K562 (cell line): ENCODE measurements at regions not wholly inside any gene's neighbourhood (a gene's known extent, or its start where the extent isn't known, plus 50 kb on each side); places are given as distances from the start of the nearest gene placed in this dataset.

Source experiments
- ATAC-seq: fragments of 200-7000 bp; cut with Tn5 transposase; 3 replicates; pipeline ENCODE4 v1.9.1; 2020; ENCODE audit warnings: moderate library complexity
- BruUV-seq: library from RNA; stranded (reverse); fragments of 400-500 nt; replicated peaks from 2 replicates; lab custom pipeline; 2021; lab: Mats Ljungman, UMichigan
- CTCF ChIA-PET: fragments of 300-600 bp; formaldehyde crosslinking; extraction: SDS; loops from one replicate; lab custom pipeline; 2021; ENCODE audit warnings: low intra/inter-chr PET ratio; lab: Yijun Ruan, JAX
- POLR2A ChIA-PET: fragments of 300-600, 350-650 bp; sonication (Branson Sonifier 250); formaldehyde crosslinking; extraction: SDS; loops from one replicate; lab custom pipeline; 2021; ENCODE audit warnings: antibody characterized with exemption, inconsistent platforms; lab: Yijun Ruan, JAX
- DNase-seq, 4 experiments: peaks; one replicate each; pipeline versions ENCODE4 v3.0.0 to v3.0.0-alpha.2; 2011 to 2018; ENCODE audit warnings: low spot score in 3 of 4, mixed read lengths in 3 of 4; ENCODE audit errors: extremely low read depth in 1 of 4
- FAIRE-seq: peaks from 2 replicates; lab custom pipeline; 2011; peaks lifted over from hg19 to GRCh38; lab: Jason Lieb, UNC
- H2AFZ ChIP-seq: 2 replicates; pipeline ENCODE4 v1.6.0; 2011; ENCODE audit warnings: low read depth, low read length, control low read depth, inconsistent platforms
- H3K27ac ChIP-seq: fragments of 200-600 bp; 3 replicates; pipeline ENCODE4 v1.8.0; 2011; ENCODE audit warnings: low read depth, mild to moderate bottlenecking, control low read depth, inconsistent platforms, low read length, moderate library complexity, mixed read lengths; ENCODE audit errors: extremely low read depth
- H3K27me3 ChIP-seq, 2 experiments: fragments of 300-600 bp in 1 of 2; 2 replicates in 1 of 2; 3 replicates in 1 of 2; pipeline versions ENCODE4 v1.6.0 to v1.8.0; 2011; ENCODE audit warnings: inconsistent platforms in 2 of 2, low read length in 2 of 2, mild to moderate bottlenecking in 1 of 2, mixed read lengths in 1 of 2, moderate library complexity in 1 of 2; ENCODE audit not compliant: control insufficient read depth in 2 of 2, insufficient read depth in 2 of 2
- H3K36me3 ChIP-seq: fragments of 300-600 bp; 3 replicates; pipeline ENCODE4 v1.8.0; 2011; ENCODE audit warnings: mild to moderate bottlenecking, low read length, inconsistent platforms; ENCODE audit not compliant: control insufficient read depth, insufficient read depth
- H3K4me1 ChIP-seq, 2 experiments: fragments of 200-600 bp in 1 of 2; replicated peaks in 1 of 2; 2 replicates in 1 of 2; 3 replicates in 1 of 2; pipeline versions ENCODE4 v1.5.1 to v1.8.0; 2011; ENCODE audit warnings: inconsistent platforms in 2 of 2, low read length in 2 of 2, mild to moderate bottlenecking in 1 of 2, mixed read lengths in 1 of 2, moderate library complexity in 1 of 2; ENCODE audit not compliant: control insufficient read depth in 2 of 2, insufficient read depth in 2 of 2
- H3K4me2 ChIP-seq: 2 replicates; pipeline ENCODE4 v1.6.1; 2011; ENCODE audit warnings: low read length, control low read depth, inconsistent platforms, mixed read lengths; ENCODE audit not compliant: insufficient read depth
- H3K4me3 ChIP-seq: fragments of 200-600 bp; sonication (generic), shearing (Covaris generic); 2 replicates; pipeline ENCODE4 v1.5.1; 2016; ENCODE audit warnings: control low read depth, inconsistent platforms
- H3K79me2 ChIP-seq: fragments of 200-600 bp; 3 replicates; pipeline ENCODE4 v1.8.0; 2011; ENCODE audit warnings: low read length, inconsistent platforms; ENCODE audit not compliant: control insufficient read depth, insufficient read depth
- H3K9ac ChIP-seq, 2 experiments: 2 replicates each; pipeline versions ENCODE4 v1.6.0 to v1.6.1; 2011; ENCODE audit warnings: low read depth in 2 of 2, low read length in 2 of 2, control low read depth in 1 of 2, inconsistent platforms in 1 of 2, mild to moderate bottlenecking in 1 of 2, mixed read lengths in 1 of 2; ENCODE audit not compliant: insufficient read depth in 1 of 2
- H3K9me1 ChIP-seq: one replicate; pipeline ENCODE4 v1.6.0; 2011; ENCODE audit warnings: inconsistent platforms, mild to moderate bottlenecking, low read length, moderate library complexity; ENCODE audit not compliant: control insufficient read depth, insufficient read depth
- H3K9me3 ChIP-seq: replicated peaks from 2 replicates; pipeline ENCODE4 v1.5.1; 2011; ENCODE audit warnings: low read depth, low read length, inconsistent platforms; ENCODE audit not compliant: control insufficient read depth, insufficient read depth
- H4K20me1 ChIP-seq: replicated peaks from 2 replicates; pipeline ENCODE4 v1.6.1; 2011; ENCODE audit warnings: low read length, inconsistent platforms, mixed read lengths; ENCODE audit not compliant: control insufficient read depth, insufficient read depth
- ETS1 ChIP-seq: conservative IDR thresholded peaks from 2 replicates; pipeline ENCODE4 v1.6.1; 2011; ENCODE audit warnings: low read depth, mild to moderate bottlenecking, low read length; ENCODE audit not compliant: control insufficient read depth
- PATZ1 ChIP-seq: fragments of 250-450 bp; sonication (Bioruptor Pico); IDR thresholded peaks from 2 replicates; pipeline ENCODE4 v1.5.0; 2020; ENCODE audit warnings: mild to moderate bottlenecking, borderline replicate concordance
- ZNF282 ChIP-seq: sonication (generic); formaldehyde crosslinking; IDR thresholded peaks from 2 replicates; pipeline ENCODE4 v1.8.1; 2023; ENCODE audit warnings: missing genetic modification reagents
- WGBS: fragments of 100-300 bp; shearing (Covaris generic); methylation state at CpG from one replicate; pipeline ENCODE4 v1.1.6; 2016; ENCODE audit warnings: low coverage, mixed read lengths; ENCODE audit not compliant: insufficient coverage; ENCODE audit errors: missing lambda C conversion rate; 5-methylcytosine and 5-hydroxymethylcytosine counted together
- in situ Hi-C: fragments of 300-500 bp; cut with MboI; formaldehyde crosslinking; loops from 4 replicates; pipeline ENCODE4 v1.15.0; 2018; ENCODE audit warnings: inconsistent platforms, mixed read lengths
- intact Hi-C: fragments of 100-400 bp; cut with micrococcal nuclease; formaldehyde crosslinking; loops from 2 replicates; pipeline ENCODE4 v1.14.2; 2022

- no peak for FAIRE-seq
- Histone ChIP-seq H3K36me3 (no peaks in the 10 kb centered on the region), H4K20me1 (no peaks in the 10 kb centered on the region), H3K9ac (no peak overlapping the region), H3K9me3 (no peaks in the 10 kb centered on the region), H3K4me2 (no peak overlapping the region), H3K27ac (no peak overlapping the region), H3K27me3 (peaks cover 0 to 58% of the 10 kb centered on the region in 2 experiments; a peak in 3 of 5 replicates), H3K9me1 (no peaks in the 10 kb centered on the region), H3K4me3 (no peak overlapping the region), H3K4me1 (no peaks in the 10 kb centered on the region), H2AFZ (no peak overlapping the region), H3K79me2 (no peaks in the 10 kb centered on the region)
- ChIA-PET POLR2A (no interaction called here), CTCF (no interaction called here)
- no peak for ATAC-seq
- in situ Hi-C loops: no loop called here
- BruUV-seq: no TSS peak
- WGBS: 5% methylated on average over 13 of the region's 26 CpGs
- no peak for DNase-seq
- TF ChIP-seq PATZ1 (CRISPR knock-in tag) (no peak), ETS1 (no peak), ZNF282 (CRISPR knock-in tag) (no peak)
- intact Hi-C loops: no loop called here
Measured at GRCh38 chr14:101246894-101247841, 314.1 kb upstream of the DIO3 start.
